ENCODE measurements at regions not wholly inside any gene's neighbourhood (a gene's known extent, or its start where the extent isn't known, plus 50 kb on each side); places are given as distances from the start of the nearest gene placed in this dataset.

DNA sequence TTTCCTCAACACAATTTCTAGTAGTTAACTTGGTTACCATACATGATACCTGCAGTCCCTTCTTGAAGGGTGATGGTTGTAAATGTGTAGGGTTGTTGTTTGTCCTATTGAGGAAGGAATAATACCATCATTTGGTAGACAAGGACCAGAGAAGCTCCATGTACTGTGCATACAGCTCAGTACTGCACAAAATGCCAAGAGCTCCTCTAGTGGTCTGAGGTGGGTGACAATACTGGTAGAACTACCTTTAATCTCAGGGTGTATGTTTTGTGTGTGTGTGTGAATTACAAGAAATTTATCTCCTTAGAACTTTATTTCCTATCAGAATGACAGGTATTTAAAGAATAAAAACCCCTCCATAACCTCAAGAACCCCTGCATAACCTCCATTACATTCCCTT lies 575.3 kb downstream of the TMTC2 start:
- H2BK20ac ChIP-seq (ENCODE audit: low read length): no peak overlapping the region
- no peak overlapping the region for H3K18ac ChIP-seq (ENCODE audit: extremely low read depth, low read length)
- TF ChIP-seq, protein P1, sequence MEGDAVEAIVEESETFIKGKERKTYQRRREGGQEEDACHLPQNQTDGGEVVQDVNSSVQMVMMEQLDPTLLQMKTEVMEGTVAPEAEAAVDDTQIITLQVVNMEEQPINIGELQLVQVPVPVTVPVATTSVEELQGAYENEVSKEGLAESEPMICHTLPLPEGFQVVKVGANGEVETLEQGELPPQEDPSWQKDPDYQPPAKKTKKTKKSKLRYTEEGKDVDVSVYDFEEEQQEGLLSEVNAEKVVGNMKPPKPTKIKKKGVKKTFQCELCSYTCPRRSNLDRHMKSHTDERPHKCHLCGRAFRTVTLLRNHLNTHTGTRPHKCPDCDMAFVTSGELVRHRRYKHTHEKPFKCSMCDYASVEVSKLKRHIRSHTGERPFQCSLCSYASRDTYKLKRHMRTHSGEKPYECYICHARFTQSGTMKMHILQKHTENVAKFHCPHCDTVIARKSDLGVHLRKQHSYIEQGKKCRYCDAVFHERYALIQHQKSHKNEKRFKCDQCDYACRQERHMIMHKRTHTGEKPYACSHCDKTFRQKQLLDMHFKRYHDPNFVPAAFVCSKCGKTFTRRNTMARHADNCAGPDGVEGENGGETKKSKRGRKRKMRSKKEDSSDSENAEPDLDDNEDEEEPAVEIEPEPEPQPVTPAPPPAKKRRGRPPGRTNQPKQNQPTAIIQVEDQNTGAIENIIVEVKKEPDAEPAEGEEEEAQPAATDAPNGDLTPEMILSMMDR (IDR thresholded peaks at IDR 0.05; ENCODE audit: control extremely low read depth in 1 of 3, insufficient read depth in 1 of 3, low read depth in 1 of 3, low read length in 3 of 3): peak in 2 of 3 experiments; percentile 11 to 57; a peak in 2 of 4 replicates
- peak; percentile 55 to 66 for TF ChIP-seq RAD21 (IDR thresholded peaks at IDR 0.05 in 1 of 2, conservative IDR thresholded peaks at IDR 0.05 in 1 of 2; ENCODE audit: low read depth in 2 of 2, low read length in 2 of 2)
- TF ChIP-seq, protein P2, sequence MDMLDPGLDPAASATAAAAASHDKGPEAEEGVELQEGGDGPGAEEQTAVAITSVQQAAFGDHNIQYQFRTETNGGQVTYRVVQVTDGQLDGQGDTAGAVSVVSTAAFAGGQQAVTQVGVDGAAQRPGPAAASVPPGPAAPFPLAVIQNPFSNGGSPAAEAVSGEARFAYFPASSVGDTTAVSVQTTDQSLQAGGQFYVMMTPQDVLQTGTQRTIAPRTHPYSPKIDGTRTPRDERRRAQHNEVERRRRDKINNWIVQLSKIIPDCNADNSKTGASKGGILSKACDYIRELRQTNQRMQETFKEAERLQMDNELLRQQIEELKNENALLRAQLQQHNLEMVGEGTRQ (IDR thresholded peaks at IDR 0.05; ENCODE audit: low read length): no peak
- H3K27me3 ChIP-seq (replicated peaks in 1 of 4; ENCODE audit: control insufficient read depth in 3 of 4, extremely low read depth in 1 of 4, insufficient read depth in 3 of 4, low read length in 3 of 4): no peaks in the 10 kb centered on the region
- H3K56ac ChIP-seq (replicated peaks; ENCODE audit: insufficient read length, low read depth, low read length): no peak overlapping the region
- no peak overlapping the region for H2BK120ac ChIP-seq (replicated peaks; ENCODE audit: low read depth, low read length)
- FAIRE-seq (peak; percentile 32), DNase-seq (ENCODE audit: low read depth in 1 of 2, low spot score in 2 of 2) (no peak)
- no peak overlapping the region for H2BK5ac ChIP-seq (ENCODE audit: low read depth, low read length)
- H3K79me1 ChIP-seq (ENCODE audit: low read depth, low read length): no peaks in the 10 kb centered on the region
- H3K23ac ChIP-seq (ENCODE audit: insufficient read length): no peak overlapping the region
- CTCF ChIA-PET (ENCODE audit: partially characterized antibody): interaction anchor here (0.6 to 2.1 kb wide), 11 partner anchors 9 to 576 kb away, joined by 3 to 7 read pairs (median 4); no protein-coding TSS in a partner anchor
- H4K91ac ChIP-seq (replicated peaks; ENCODE audit: insufficient read length, low read length): no peak overlapping the region
- H3K23me2 ChIP-seq (ENCODE audit: low read depth, low read length): no peaks in the 10 kb centered on the region
- H2AFZ ChIP-seq (ENCODE audit: low read length): no peak overlapping the region
- H4K20me1 ChIP-seq (replicated peaks in 1 of 2; ENCODE audit: control insufficient read depth in 1 of 2, insufficient read depth in 2 of 2, low read length in 2 of 2): no peaks in the 10 kb centered on the region
- H2BK12ac ChIP-seq (ENCODE audit: low read depth, low read length): no peak overlapping the region
- no peak overlapping the region for H3K14ac ChIP-seq (ENCODE audit: insufficient read length)
- no peaks in the 10 kb centered on the region; a peak in 1 of 4 replicates for H3K9me3 ChIP-seq (ENCODE audit: insufficient read depth in 2 of 2, low read depth in 1 of 2, low read length in 1 of 2)
- no peak overlapping the region for H3K9ac ChIP-seq (replicated peaks in 1 of 4; ENCODE audit: extremely low read depth in 1 of 4, low read depth in 3 of 4, low read length in 3 of 4)
- POLR2A ChIA-PET (ENCODE audit: partially characterized antibody): no interaction called here
- H3K4me2 ChIP-seq (ENCODE audit: insufficient read depth in 1 of 2, low read depth in 2 of 2, low read length in 2 of 2): no peak overlapping the region
- H4K5ac ChIP-seq (ENCODE audit: insufficient read length, low read depth, low read length): no peak overlapping the region
- H3K79me2 ChIP-seq (ENCODE audit: control insufficient read depth in 1 of 2, insufficient read depth in 2 of 2, low read length in 2 of 2): no peaks in the 10 kb centered on the region
- H4K8ac ChIP-seq (ENCODE audit: extremely low read depth, insufficient read depth, low read length): no peak overlapping the region
- H3K36me3 ChIP-seq (ENCODE audit: control insufficient read depth in 2 of 4, insufficient read depth in 4 of 4, low read length in 3 of 4): no peaks in the 10 kb centered on the region
- H3K4me1 ChIP-seq (replicated peaks in 1 of 4; ENCODE audit: control insufficient read depth in 3 of 4, insufficient read depth in 4 of 4, low read length in 3 of 4): no peaks in the 10 kb centered on the region
- no peak overlapping the region for H2BK15ac ChIP-seq (ENCODE audit: low read length)
- H2AK5ac ChIP-seq (ENCODE audit: low read depth, low read length): no peak overlapping the region
- no peak overlapping the region for H3K27ac ChIP-seq (ENCODE audit: low read depth, low read length)
- no peak overlapping the region for H3K4me3 ChIP-seq (ENCODE audit: extremely low read depth in 1 of 4, insufficient read depth in 2 of 4, low read depth in 3 of 4, low read length in 4 of 4)
- no peak overlapping the region for H3K4ac ChIP-seq (replicated peaks; ENCODE audit: insufficient read length, low read depth, low read length)

Measured in H1 (cell line).